HG03575 (cell line): ENCODE measurements at regions not wholly inside any gene's neighbourhood (a gene's known extent, or its start where the extent isn't known, plus 50 kb on each side); places are given as distances from the start of the nearest gene placed in this dataset.

Experiments used
- ATAC-seq: cut with Tn5 transposase; IDR thresholded peaks from one replicate; pipeline ENCODE4 v1.9.1; 2021; ENCODE audit not compliant: unreplicated experiment, insufficient number of reproducible peaks, low FRiP score; ENCODE audit errors: extremely low read depth

DNA sequence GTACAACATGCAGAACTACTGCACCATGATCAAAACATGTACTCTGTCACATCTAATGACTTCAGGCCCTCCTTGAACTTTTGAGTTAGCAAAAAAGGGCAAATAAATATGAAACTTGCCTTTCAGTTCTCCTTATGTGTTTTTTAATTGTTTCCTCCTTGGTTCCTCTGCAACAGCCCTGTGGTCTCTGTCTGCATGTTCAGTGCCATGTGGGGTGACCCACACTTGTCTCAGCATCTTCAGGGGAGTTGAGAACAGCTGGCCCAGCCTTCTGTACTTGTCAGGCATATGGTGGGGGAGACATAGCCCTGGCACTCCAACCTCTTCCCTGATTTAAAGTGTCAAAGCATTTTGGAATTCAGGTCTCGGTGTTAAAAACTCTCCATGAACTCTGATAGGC is 188.0 kb upstream of the PGRMC2 start:
- no peak for ATAC-seq

DNA sequence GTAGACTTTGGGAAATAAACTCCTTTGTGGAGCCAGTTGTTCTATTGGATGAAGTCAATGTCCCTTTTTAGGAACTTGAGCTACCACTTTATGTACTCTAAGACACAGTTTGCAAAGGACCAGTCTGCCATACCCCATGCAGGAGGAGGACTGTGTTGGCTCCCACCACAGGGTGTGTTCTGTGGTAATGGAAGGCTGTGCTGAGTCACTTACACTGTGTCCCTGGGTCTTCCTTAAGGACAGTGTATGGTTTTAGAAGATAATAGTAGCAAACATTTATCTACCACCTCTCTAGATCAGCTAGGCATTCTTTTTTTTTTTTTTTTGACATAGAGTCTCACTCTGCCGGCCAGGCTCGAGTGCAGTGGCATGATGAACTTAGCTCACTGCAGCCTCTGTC is 184.0 kb upstream of the PGRMC2 start:
- no peak for ATAC-seq

DNA sequence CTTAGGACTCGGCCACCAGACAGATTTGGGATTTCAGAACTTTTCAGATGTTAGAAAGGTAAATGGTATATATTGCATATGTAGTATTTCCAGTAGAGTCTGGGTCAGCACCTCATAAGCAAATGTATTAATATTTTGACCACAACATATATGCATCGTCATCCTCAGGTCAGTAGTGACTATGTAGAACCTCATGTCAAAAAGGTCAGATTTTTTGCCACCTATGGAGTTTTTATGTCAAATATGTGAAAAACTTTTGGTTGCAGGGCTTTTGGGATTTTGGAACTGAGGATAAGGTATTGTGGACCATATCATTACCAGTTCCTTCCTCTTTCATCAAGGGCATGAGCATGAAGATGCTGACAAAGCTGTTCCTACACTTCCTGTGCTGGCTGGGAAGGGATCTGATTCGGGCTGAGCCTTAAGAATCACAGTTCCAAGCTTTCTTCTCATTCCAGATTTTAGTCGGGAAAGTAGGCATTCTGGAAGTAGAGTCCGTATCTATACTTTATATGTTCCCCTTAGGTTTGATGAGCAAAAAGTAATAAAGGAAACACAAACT is 183.0 kb upstream of the PGRMC2 start:
- no peak for ATAC-seq

DNA sequence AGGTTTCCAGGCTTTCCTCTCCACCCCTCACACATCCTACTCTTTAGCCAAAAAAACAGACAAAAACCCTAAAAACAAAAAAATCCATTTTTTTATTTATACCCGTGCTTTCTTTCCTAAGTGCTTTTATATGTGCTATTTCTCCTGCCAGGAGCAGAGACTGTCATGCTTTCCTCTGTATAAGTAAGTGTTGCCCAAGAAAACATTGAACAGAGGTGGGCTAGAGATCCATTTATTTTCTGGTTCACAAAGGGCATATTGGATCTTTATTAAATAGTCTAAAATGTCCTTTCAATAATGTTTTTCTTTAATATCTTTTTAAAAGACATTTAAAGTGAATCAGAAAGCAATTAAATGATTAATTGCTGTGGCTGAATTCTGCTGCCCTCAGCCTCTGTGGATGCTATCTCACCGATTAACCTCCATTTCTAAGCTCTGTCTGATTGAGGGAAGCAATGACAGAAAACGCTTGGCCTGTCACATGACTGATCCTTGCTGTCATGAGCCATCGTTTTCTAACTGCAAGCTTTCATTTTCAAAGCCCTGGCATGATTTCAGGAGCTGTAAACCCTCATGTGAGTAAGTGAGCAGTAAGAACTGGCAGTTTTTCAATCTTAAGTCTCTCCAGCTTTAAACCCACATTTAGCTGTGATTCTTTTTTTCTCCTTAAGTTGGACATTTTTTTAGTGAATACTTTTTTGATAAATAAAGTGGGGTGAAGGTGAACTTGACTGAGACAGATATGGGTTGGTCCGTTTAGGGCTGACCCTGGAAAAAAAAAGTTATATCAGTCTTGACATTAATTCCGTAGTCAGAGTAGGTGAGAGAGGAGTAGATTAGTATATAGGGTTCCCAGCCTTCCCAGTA is 180.7 kb upstream of the PGRMC2 start:
- ATAC-seq, result no peak

DNA sequence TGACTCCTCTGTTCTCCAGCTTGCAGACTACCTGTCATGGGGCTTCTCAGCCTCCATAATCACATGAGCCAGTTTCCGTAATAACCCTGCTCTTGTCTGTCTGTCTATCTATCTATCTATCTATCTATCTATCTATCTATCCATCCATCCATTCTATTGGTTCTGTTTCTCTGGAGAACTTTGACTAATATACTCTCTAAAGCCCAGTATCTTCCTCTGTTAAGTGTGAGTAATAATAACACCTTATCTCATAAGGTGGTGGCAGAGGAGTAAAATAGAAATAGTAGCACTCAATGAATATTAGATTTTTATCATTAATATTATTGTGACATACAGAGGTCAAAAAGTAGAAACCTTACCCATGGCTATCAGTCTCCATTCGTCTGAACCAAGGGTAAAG is 177.9 kb upstream of the PGRMC2 start:
- ATAC-seq, result no peak

DNA sequence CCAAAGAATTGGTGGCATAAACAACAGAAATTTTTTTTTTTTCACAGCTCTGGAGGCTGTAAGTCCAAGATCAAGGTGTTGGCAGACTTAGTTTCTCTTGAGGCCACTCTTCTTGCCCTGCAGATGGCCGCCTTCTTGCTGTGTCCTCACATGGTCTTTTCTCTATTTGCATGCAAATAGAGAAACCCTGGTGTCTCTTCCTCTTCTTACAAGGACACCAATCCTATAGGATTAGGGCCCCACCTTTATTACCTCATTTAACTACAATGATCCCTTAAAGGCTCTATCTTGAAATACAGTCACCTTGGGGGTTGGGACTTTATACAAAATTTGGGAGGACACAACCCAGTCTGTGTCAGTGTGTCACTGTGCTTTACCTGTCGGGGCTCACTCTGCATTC is 175.4 kb upstream of the PGRMC2 start:
- ATAC-seq, result no peak

DNA sequence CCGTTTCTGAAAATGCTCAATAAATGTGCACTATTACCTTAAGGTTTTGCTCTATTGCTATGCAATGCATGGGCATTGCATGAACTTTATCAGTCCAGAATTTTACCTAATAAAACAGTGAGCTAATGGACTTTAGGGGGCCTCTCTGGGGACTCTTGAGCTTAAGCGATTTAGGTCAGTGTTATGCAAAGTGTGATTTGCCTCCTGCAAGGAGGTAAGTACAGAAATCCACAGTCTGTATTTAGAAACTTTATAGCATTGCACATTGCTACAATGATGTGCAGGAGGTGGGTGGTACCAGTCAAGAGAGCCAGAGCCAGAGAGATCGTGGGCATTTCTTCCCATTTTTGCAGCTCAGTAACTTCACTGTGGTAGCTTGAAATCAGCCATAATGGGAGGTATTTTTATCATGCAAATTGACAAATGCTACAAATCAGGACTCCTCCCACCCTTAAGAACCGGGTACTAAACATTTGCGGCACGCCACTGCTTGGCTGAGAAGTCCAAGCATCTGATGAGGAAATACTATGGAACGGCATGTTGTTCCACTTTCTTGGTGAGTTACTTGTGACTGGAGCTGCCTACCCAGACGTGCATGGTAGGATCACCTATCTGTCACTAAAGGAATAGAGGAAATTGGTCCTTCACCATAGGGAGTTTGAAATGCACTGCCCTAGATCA is 174.6 kb upstream of the PGRMC2 start:
- no peak for ATAC-seq

DNA sequence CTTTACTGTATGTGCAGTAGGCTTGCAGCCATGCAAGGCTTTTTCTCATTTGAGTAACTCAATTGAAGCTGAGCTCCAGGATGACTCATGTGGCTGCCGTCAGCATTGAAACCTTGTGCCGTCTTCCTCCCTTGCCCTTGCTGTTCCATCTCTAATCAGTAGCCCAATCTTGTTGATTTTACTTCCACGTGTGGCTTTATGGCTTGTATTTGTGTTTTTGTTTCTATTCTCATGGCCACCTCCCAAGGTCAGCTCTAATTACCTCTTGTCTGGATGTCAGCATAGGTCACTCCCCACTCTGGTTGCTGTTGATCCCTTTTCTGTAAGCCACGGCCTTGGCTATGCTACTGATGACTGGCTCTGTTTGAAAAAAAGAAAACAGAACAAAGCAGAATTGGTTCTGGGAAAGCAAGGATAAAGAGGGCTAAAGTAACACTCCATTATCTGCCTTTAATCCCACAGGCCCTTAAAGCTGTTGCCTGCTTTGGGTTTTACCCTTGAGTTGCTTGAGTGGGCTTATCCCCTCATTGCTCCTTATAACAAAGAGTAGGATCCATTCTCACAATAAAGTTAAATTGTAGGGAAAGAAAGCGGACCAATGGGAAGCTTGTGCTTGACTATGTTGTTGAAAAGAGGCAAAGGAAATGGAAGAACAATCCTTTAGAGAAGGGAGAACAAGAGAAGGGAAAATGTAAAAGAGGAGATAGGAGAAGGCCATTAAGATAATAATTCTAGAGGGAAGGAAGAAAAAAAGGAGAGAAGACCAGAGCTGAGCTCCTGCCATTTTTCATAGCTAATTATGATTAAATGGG is 173.9 kb upstream of the PGRMC2 start:
- ATAC-seq, result no peak

DNA sequence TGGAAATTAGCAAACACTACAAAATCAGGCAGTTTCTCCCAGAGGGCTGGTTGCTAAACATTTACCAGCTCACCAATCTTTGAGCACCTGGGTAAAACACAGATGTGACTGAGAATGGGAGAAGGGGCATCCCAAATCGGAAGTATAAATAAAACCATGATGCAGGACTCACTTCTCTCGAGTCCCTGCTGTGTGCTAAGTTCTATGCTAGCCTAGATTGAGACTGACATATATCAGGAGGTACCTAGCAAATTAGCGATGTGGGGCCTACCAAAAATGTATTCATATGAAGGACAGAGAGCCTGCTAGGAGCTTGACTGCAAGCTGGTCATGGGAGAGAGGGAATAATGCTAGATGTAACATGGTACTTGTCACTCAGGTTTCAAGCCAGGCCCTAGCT is 171.9 kb upstream of the PGRMC2 start:
- ATAC-seq, result no peak

DNA sequence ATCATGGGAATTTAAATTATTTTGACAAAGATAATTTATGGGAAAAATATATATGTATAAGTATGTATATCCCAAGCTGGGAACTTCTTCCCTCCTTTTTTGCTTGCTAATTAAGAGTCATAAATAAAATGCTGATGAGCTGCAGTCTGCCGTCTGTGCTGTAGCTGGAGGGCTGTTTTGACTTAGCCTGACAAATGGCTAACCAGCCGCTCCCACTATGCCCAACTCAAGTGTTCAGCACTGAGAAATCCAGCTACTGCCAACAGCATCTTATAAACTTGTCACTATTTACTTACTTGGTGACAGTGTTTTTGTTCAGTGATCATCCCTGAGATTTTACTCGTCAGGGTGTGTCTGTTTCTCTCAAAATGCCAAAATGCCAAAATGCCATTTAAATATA is 171.2 kb upstream of the PGRMC2 start:
- ATAC-seq, result no peak

DNA sequence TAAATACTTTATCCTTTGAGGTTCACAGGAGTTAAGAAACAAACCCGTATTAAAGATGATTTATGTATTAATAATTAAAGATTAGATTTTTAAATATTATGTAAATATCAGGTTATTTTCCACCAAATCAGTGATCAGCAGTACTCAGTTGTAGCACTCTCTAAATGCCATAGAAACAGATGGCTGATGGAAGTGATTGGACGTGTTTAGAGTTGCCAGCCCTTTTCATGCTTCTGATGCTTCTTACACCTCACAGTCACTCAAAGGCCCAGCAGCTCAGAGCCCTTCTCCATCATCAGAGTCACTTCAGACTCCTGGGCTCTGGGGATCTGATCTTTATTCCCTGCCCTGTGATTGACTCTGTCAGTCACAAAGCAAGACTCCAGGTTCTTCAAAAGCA is 170.1 kb upstream of the PGRMC2 start:
- no peak for ATAC-seq

DNA sequence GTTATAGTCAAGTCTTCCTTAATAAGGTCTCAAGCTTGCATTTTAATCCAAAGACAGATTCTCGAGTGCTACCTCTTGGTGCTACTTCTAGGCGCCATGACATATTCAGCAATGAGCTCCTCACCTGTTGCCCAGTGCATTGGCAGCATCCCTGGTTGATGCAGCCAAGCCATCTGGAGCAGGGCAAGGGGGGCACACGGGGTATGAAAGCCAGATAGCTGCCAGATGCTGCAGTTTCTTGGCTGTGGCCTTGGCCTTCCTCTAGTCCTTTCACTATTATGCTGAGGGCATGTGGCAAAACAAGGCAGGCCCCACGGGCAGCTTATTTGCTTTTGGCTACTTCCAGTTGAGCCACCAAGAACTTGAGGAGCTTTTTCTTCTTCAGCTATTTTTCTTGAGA is 168.6 kb upstream of the PGRMC2 start:
- ATAC-seq, result no peak

DNA sequence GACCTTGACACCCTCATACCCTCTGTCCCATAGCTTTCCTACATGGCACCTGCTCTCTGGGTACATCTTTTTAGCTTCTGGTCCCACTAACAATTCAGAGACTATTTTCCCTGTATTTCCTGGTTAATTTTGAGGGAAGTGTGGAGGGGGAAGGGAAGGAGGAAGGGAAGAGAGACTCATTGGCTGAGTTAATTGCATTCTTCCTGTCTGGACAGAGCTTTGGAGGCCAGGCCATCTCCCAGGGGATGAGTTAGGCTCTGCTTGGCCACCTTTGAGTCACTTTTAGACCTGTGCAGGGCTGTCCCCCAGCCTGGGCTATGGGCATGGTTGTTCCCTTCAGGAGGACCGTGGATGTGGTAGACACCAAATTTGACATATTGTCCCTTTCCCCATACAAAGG is 167.9 kb upstream of the PGRMC2 start:
- no peak for ATAC-seq

DNA sequence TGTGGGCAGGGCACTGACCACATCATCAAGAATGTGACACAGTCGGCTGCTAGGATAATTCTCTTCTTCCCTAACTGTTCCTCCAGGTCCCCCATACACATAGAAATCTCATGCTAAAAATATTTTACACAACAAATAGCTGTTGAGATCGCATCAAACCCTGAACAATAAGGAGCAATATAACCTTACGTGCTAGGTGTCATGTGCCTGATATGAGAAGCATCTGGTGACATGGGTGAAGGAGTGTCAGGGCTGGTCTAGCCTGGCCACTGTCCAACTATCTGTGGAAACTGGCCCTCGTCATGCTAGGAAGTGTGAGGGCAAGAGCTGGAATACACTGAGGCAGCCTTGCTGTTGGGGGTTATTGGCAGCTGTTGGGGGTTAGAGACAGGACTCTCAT is 167.3 kb upstream of the PGRMC2 start:
- no peak for ATAC-seq

DNA sequence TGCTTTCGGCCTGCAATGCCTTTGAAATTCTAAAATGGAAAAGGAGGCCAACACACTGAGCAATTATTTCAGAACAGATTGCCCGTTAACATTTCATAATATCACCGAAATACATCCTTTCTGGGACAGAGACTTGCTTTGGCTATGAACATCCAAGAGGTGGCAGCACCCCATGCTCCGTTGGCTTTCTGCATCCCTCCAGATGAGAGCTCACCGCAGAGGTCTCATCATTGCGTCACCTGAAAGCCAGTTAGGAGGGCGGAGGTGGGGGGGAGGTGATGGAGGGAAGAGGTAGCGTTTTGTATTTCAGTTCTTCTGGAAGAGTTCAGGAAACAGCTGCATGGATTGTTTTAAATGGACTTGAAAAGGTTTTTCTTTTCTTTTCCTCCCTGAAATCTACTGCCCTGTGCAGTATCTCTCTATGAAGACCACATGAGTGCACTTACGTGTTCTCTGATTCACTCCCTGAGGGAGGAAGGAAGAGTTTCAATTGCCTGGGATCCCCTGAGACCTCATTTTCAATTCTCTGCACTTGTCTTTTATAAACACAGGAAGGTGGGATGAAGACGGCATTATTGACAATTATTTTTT is 166.8 kb upstream of the PGRMC2 start:
- peak; percentile 93 for ATAC-seq

DNA sequence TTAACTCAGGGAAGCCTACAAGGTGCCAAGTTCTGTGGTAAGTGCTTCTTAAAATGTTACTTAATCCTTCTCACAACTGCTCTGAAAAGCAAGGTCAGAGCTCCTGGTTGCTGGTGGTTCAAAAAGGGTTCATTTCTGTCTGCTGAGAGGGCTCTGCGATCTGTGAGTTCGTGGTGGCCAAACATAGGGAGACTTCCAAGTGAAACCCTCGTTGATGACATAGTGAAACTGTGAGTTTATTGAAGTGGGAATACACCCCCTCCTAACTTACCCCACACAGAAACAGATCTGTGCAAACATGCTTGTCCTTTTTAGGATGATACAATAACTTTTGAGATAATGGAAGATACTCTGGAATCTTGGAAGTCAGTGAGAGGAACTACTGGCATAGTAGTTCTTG is 164.8 kb upstream of the PGRMC2 start:
- no peak for ATAC-seq

DNA sequence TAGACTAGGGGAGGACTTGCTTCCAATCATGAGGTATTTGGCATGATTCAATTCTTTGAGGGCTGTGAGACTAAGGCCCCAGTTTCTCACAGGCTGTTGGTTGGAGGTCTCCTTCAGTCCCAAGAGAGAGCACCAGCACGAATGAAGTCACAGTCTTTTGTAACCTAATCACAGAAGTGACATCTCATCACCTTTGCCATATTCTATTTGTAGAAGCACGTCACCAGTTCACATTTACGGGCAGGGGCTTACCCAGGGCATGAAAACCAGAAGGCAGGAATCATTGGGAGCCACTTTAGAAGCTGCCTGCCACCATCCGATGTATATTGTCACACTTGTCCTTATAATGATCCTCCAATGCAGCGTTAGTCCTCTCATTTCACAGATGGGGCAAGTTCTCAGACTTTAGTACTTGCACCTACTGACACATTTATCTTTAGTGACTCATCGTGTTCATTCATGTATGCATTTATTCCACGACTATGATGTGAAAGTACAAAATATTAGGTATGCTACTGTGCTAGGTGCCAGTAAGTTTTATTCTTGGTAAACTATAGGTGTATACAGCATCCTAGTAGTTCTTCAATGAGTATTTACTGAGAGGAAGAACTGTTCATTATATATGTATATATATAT is 163.8 kb upstream of the PGRMC2 start:
- no peak for ATAC-seq

DNA sequence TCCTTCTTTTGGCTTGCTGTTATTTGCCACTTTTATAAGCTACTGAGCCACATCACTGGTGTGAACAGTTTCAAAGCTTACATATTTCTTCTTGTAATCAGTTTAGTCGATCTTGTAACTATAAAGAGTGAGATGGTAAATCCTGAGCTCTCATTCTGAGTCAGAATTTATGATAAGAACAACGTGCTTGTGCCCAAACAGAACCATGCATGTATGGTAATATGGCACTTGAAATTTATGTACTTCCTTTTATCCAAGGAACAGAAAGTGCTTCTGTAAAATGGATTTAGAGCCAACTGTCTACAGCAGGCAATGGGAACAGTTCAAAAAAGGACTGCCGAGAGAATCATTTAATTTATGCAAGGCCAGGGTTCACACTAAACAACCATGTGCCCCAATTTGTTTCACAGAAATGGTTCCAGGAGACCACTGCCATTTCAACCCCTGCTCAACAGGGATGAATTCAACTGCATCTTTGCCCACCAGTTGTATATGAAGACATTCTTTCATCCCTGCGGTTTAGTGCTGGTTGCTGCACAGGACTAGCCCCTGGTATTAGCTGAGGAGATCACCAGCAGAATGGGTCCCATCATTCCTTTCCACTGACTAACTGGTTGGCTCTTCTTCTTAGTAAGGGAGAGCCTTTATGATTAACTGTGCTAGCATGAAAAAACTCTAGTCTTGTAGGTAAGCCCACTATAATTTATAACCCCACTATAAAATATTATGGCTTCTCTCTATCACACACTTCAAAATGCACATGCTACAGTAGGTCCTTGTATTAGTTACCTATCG is 162.9 kb upstream of the PGRMC2 start:
- ATAC-seq, result no peak
